HCEC 1CT (cell line): ENCODE measurements at regions not wholly inside any gene's neighbourhood (a gene's known extent, or its start where the extent isn't known, plus 50 kb on each side); places are given as distances from the start of the nearest gene placed in this dataset.
"Not testable (repeated sequence)": the region's sequence is repeated elsewhere in the genome, so short reads cannot be mapped to it uniquely, and the experiment has no call there.

Source experiments
- DNase-seq: peaks from one replicate; pipeline ENCODE4 v3.0.0-alpha.2; 2017

GRCh38 chr16:8183176-8184099 is 406.9 kb downstream of the TMEM114 start:
- no peak for DNase-seq

DNA sequence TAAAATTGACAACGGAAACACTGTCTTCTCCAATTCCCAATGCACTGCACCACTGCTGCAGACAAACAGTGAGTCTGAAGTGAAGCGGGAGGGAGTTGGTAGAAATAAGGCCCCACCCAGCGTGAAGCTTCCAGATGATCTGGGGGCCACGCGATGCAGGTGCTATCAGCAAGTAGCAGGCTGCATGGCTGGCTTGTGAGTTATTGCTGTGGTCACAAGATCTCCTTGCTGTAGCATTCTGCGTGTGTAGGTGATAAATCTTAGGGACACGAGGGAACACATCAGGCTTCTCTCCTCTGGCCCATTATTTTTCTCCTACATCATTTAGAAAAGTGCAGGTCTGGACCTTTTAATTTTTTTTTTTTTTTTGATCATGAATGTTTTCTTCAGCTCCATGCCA is 407.6 kb downstream of the TMEM114 start:
- no peak for DNase-seq

DNA sequence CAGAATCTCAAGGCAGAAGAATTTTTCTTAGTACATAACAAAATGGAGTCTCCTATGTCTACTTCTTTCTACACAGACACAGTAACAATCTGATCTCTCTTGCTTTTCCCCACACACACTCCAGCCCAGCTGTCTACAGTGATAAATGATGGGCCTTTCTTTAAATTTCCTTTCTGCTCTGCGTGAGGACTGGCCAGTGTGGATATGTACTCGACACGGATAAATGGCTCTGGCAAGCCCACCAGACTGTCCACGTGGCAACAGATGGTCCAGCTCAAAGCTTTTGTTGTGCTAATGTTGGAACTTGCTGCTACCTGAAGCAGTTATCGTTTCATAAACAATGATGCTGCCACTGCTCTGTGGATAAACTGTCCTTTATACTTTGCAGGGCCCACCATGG is 410.7 kb downstream of the TMEM114 start:
- DNase-seq: no peak

DNA sequence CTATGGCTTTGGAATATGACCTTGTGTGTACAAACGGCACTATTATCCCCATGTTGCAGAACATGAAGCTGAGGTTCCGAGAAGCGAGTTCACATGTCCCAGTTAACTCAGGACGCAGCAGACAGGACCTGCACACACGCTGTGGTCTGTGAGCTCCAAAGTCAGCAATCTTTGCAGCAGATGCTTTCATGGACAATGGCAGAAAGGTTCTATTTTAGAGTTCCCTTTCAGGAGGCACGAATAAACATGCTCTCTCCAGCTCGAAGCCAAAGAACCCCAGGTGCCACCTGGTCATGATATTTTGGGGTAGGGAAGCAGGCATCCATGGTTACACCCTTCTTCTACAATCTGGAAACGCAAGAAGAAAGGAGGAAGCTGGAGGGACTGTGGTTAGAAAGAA is 412.0 kb downstream of the TMEM114 start:
- no peak for DNase-seq

DNA sequence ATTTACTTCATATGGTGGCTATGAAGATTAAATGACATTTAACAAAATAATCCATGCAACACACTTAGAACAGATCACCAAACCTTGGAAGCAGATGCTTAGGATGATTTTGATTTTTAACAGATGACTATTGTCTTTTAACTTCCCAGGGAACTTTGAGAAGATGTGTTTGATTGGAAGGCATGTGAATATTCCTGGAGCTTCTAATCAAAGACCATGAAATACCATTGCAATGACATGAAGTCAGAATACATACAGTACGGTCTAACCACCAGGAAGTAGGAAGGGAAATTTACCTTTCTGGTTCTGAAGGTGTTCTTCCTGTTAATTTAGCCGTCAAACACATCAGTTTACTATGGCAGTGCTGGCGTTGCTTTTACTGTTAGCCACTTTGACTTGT is 414.9 kb downstream of the TMEM114 start:
- DNase-seq: no peak

- peak; percentile 26 for DNase-seq
Measured at GRCh38 chr16:8173111-8173644, 417.1 kb downstream of the TMEM114 start.

DNA sequence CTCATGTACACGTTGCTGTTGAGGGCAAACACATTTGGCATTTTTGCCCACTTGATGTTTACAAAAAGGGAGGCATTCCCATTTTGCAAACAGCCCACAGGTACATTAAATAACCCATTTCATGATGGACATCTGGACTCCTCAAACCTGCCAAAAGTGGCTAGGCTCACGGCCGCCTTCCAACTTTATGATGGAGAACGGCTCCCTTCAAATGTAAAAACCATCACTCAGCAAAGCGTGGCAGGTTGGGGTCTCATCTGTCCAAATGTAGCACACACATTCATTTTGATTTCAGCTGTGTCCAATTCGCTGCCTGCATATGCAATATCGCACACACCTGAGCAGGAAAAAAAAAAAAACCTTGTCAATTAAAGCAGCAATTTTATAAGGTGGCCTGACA is 417.8 kb downstream of the TMEM114 start:
- DNase-seq: no peak

GRCh38 chr16:8168016-8168415 is 422.3 kb downstream of the TMEM114 start:
- DNase-seq: no peak

GRCh38 chr16:8167436-8167835 is 422.9 kb downstream of the TMEM114 start:
- DNase-seq: no peak

GRCh38 chr16:8158051-8158450 is 432.3 kb downstream of the TMEM114 start:
- DNase-seq: no peak

DNA sequence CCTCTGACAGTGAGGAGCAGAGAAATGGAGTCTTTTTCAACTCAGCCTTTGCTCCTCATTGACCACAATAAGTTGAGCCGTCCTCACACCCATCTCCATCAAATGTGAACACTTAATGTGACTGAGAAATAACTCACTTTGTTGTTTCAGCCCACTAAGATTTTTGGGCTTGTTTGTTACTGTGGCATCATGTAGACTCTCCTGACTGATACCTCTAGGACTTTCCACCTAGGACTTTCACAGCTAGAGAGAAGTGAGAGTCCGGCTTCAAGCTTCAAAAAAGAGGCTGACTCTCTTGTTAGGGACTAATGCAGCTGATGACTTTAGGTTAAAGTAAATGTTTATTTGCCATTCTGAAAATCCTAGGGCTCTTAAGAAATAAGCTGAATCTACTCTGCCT is 435.0 kb downstream of the TMEM114 start:
- no peak for DNase-seq

GRCh38 chr16:8146256-8147012 is 443.9 kb downstream of the TMEM114 start:
- no peak for DNase-seq

- no peak for DNase-seq
Measured at GRCh38 chr16:8138666-8139065, 451.6 kb downstream of the TMEM114 start.

- no peak for DNase-seq
Measured at GRCh38 chr16:8137606-8138005, 452.7 kb downstream of the TMEM114 start.

GRCh38 chr16:8130197-8130596 is 460.1 kb downstream of the TMEM114 start:
- no peak for DNase-seq

DNA sequence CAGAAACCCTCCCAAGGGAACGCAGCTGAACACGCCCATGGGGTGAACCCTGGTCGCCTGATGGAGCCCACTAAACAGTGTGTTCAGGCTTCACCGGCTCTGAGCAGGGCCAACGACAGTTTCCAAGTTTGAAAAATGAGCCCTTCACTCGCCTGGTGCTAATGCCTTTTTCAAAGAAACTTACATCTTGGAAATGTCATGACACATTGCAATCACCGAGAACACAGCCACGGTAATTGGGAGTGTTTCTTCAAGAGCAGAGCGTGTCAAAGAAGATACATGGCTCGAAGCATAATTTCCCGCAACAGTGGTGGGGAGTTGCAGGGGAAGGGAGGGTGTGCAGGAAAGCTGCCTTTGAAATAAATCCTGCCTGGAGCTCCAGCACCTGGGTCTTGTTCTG is 463.2 kb downstream of the TMEM114 start:
- no peak for DNase-seq

DNA sequence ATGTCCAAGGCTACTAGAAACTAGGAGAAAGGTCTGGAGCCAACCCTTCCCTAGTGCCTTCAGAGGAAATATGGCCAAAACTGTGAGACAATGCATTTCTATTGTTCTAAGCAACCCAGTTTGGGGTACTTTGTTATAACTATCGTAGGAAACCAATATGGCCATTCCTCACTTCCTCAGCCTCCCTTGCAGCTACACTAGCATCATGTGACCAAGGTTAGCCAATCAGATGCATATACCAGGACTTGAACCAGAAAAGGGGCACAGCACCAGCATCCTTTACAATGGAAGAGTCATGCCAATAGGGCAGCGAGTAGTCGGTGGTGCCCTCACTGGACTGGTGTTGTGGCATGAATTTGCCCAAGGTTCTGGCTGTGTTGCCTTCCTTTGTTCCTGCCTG is 464.0 kb downstream of the TMEM114 start:
- DNase-seq: no peak

GRCh38 chr16:8120001-8120400 is 470.3 kb downstream of the TMEM114 start:
- DNase-seq: no peak

- no peak for DNase-seq
Measured at GRCh38 chr16:8115814-8116213, 474.5 kb downstream of the TMEM114 start.

- not testable (repeated sequence) for DNase-seq
Measured at GRCh38 chr16:8114941-8115340, 475.4 kb downstream of the TMEM114 start.

GRCh38 chr16:8113843-8114242 is 476.5 kb downstream of the TMEM114 start:
- no peak for DNase-seq

DNA sequence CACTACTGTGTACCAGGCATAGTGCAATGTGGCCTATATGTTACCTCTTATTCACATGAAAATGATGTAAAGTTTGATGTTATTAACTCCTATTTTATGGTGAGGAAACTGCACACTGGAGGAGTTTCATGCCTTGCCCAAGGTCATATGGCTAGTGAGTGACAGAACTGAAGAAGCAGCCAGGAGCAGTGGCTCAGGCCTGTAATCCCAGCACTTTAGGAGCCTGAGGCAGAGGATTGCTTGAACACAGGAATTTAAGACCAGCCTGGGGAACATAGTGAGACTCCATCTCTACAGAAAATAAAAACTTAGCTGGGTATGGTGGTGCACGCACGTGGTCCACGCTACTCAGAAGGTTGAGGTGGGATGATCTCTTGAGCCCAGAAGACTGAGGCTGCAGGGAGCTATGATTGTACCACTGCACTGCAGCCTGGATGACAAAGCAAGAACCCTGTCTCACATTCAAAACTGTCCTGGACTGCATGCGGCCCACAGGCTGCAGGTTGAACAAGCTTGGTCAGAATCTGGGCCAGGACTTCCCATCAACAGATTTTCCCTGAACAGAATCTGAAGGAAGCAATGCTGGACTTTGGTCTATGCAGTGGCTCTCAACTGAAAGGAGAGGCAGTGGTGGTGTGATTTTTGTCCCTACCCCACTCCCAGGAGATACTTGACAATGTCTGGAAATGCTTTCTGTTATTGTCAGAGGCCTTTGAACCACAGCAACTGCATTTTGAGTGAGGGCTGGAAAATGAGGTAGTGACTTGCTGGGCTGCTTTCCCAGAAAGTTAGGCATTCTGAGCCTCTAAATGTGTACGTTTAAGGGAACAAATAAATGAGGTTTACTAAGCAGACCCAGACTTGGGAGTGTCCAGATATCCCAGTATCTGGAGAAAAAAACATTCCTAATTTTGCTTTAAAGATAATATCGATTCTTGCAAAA is 479.5 kb downstream of the TMEM114 start:
- no peak for DNase-seq
